ENCODE measurements at regions not wholly inside any gene's neighbourhood (a gene's known extent, or its start where the extent isn't known, plus 50 kb on each side); places are given as distances from the start of the nearest gene placed in this dataset.

GRCh38 chr5:119792161-119792799 lies 162.9 kb downstream of the FAM170A start:
- FAIRE-seq, result no peak

GRCh38 chr5:119795768-119796167 lies 166.4 kb downstream of the FAM170A start:
- no peak for FAIRE-seq

GRCh38 chr5:119801570-119801969 lies 172.2 kb downstream of the FAM170A start:
- FAIRE-seq, result no peak

- FAIRE-seq, result no peak
Observed at GRCh38 chr5:119808024-119808423, 178.7 kb downstream of the FAM170A start.

GRCh38 chr5:119808474-119808873 lies 179.1 kb downstream of the FAM170A start:
- FAIRE-seq, result no peak

GRCh38 chr5:119810217-119810616 lies 180.9 kb downstream of the FAM170A start:
- FAIRE-seq, result no peak

- no peak for FAIRE-seq
Observed at GRCh38 chr5:119811458-119811857, 182.1 kb downstream of the FAM170A start.

- no peak for FAIRE-seq
Observed at GRCh38 chr5:119814655-119815054, 185.3 kb downstream of the FAM170A start.

- FAIRE-seq, result no peak
Observed at GRCh38 chr5:119816055-119816454, 186.7 kb downstream of the FAM170A start.

- no peak for FAIRE-seq
Observed at GRCh38 chr5:119820016-119820415, 190.7 kb downstream of the FAM170A start.

- FAIRE-seq, result no peak
Observed at GRCh38 chr5:119820608-119821007, 191.2 kb downstream of the FAM170A start.

GRCh38 chr5:119828541-119828940 lies 199.2 kb downstream of the FAM170A start:
- no peak for FAIRE-seq

GRCh38 chr5:119829341-119829740 lies 200.0 kb downstream of the FAM170A start:
- FAIRE-seq, result no peak

GRCh38 chr5:119833176-119833575 lies 203.8 kb downstream of the FAM170A start:
- FAIRE-seq, result no peak

- FAIRE-seq, result no peak
Observed at GRCh38 chr5:119840175-119840574, 210.8 kb downstream of the FAM170A start.

- no peak for FAIRE-seq
Observed at GRCh38 chr5:119852140-119852539, 222.8 kb downstream of the FAM170A start.

GRCh38 chr5:119860463-119860862 lies 231.1 kb downstream of the FAM170A start:
- FAIRE-seq, result no peak

GRCh38 chr5:119862619-119863018 lies 233.3 kb downstream of the FAM170A start:
- FAIRE-seq, result no peak

- FAIRE-seq, result no peak
Observed at GRCh38 chr5:119864286-119864685, 234.9 kb downstream of the FAM170A start.

GRCh38 chr5:119873611-119874010 lies 244.3 kb downstream of the FAM170A start:
- FAIRE-seq, result no peak

GRCh38 chr5:119876522-119876921 lies 247.2 kb downstream of the FAM170A start:
- no peak for FAIRE-seq

GRCh38 chr5:119878712-119879111 lies 249.4 kb downstream of the FAM170A start:
- no peak for FAIRE-seq

GRCh38 chr5:119879446-119879845 lies 250.1 kb downstream of the FAM170A start:
- FAIRE-seq, result no peak

- FAIRE-seq, result no peak
Observed at GRCh38 chr5:119895066-119895465, 265.7 kb downstream of the FAM170A start.

GRCh38 chr5:119896826-119897536 lies 267.6 kb downstream of the FAM170A start:
- no peak for FAIRE-seq

Measured in islet of Langerhans (tissue), 1 donor.